ENCODE measurements at regions not wholly inside any gene's neighbourhood (a gene's known extent, or its start where the extent isn't known, plus 50 kb on each side); places are given as distances from the start of the nearest gene placed in this dataset.
A peak's percentile ranks its signal among the peaks of the same experiment; 100 is the strongest.

- H3K27me3 ChIP-seq (ENCODE audit: control insufficient read depth in 1 of 2, insufficient read depth in 2 of 2, low read length in 2 of 2), result no peaks in the 10 kb centered on the region
- WGBS, 2 donors, result 18 to 20% methylated on average over 3 of the region's 3 CpGs
- H3K27ac ChIP-seq (ENCODE audit: low read depth in 2 of 2, low read length in 1 of 2), result no peak overlapping the region
- no peaks in the 10 kb centered on the region for H3K9me3 ChIP-seq (ENCODE audit: control insufficient read depth in 2 of 2, insufficient read depth in 1 of 2, low read depth in 1 of 2, low read length in 1 of 2)
- H3K36me3 ChIP-seq (ENCODE audit: control insufficient read depth in 2 of 2, insufficient read depth in 2 of 2, low read length in 1 of 2), result no peaks in the 10 kb centered on the region
- H3K4me1 ChIP-seq (ENCODE audit: control insufficient read depth in 2 of 2, insufficient read depth in 2 of 2, low read length in 1 of 2), result no peaks in the 10 kb centered on the region
- H3K4me3 ChIP-seq (ENCODE audit: low read depth in 1 of 2, low read length in 2 of 2), result no peak overlapping the region
Observed at GRCh38 chr11:29293825-29294224, 723.0 kb downstream of the KCNA4 start.

- H3K27ac ChIP-seq (ENCODE audit: low read depth in 2 of 2, low read length in 1 of 2), result no peak overlapping the region
- WGBS, 2 donors, result 18 to 20% methylated on average over 2 of the region's 2 CpGs
- H3K4me1 ChIP-seq (ENCODE audit: control insufficient read depth in 2 of 2, insufficient read depth in 2 of 2, low read length in 1 of 2), result no peaks in the 10 kb centered on the region
Observed at GRCh38 chr11:29282088-29282487, 734.7 kb downstream of the KCNA4 start.

GRCh38 chr11:29281271-29281777 lies 735.5 kb downstream of the KCNA4 start:
- 52 to 62% methylated on average over 3 of the region's 3 CpGs for WGBS, 2 donors
- no peak overlapping the region for H3K4me3 ChIP-seq (ENCODE audit: low read depth in 1 of 2, low read length in 2 of 2)
- no peaks in the 10 kb centered on the region for H3K27me3 ChIP-seq (ENCODE audit: control insufficient read depth in 1 of 2, insufficient read depth in 2 of 2, low read length in 2 of 2)
- H3K4me1 ChIP-seq (ENCODE audit: control insufficient read depth in 2 of 2, insufficient read depth in 2 of 2, low read length in 1 of 2), result no peaks in the 10 kb centered on the region
- no peaks in the 10 kb centered on the region for H3K9me3 ChIP-seq (ENCODE audit: control insufficient read depth in 2 of 2, insufficient read depth in 1 of 2, low read depth in 1 of 2, low read length in 1 of 2)
- peak overlapping the region in 1 of 2 donors; percentile 2 for H3K27ac ChIP-seq (ENCODE audit: low read depth in 2 of 2, low read length in 1 of 2)
- H3K36me3 ChIP-seq (ENCODE audit: control insufficient read depth in 2 of 2, insufficient read depth in 2 of 2, low read length in 1 of 2), result no peaks in the 10 kb centered on the region

More at GRCh38 chr11:29282088-29282487, 734.7 kb downstream of the KCNA4 start:
- Histone ChIP-seq H3K4me3 (ENCODE audit: low read depth in 1 of 2, low read length in 2 of 2) (no peak overlapping the region), H3K9me3 (ENCODE audit: control insufficient read depth in 2 of 2, insufficient read depth in 1 of 2, low read depth in 1 of 2, low read length in 1 of 2) (no peaks in the 10 kb centered on the region), H3K27me3 (ENCODE audit: control insufficient read depth in 1 of 2, insufficient read depth in 2 of 2, low read length in 2 of 2) (no peaks in the 10 kb centered on the region), H3K36me3 (ENCODE audit: control insufficient read depth in 2 of 2, insufficient read depth in 2 of 2, low read length in 1 of 2) (no peaks in the 10 kb centered on the region)

GRCh38 chr11:29280452-29280851 lies 736.4 kb downstream of the KCNA4 start:
- 61 to 62% methylated on average over 2 of the region's 2 CpGs for WGBS, 2 donors
- Histone ChIP-seq H3K4me1 (ENCODE audit: control insufficient read depth in 2 of 2, insufficient read depth in 2 of 2, low read length in 1 of 2) (no peaks in the 10 kb centered on the region), H3K9me3 (ENCODE audit: control insufficient read depth in 2 of 2, insufficient read depth in 1 of 2, low read depth in 1 of 2, low read length in 1 of 2) (no peaks in the 10 kb centered on the region), H3K27ac (ENCODE audit: low read depth in 2 of 2, low read length in 1 of 2) (peak overlapping the region in 1 of 2 donors; percentile 15), H3K36me3 (ENCODE audit: control insufficient read depth in 2 of 2, insufficient read depth in 2 of 2, low read length in 1 of 2) (no peaks in the 10 kb centered on the region), H3K27me3 (ENCODE audit: control insufficient read depth in 1 of 2, insufficient read depth in 2 of 2, low read length in 2 of 2) (no peaks in the 10 kb centered on the region), H3K4me3 (ENCODE audit: low read depth in 1 of 2, low read length in 2 of 2) (no peak overlapping the region)

- H3K9me3 ChIP-seq (ENCODE audit: control insufficient read depth in 2 of 2, insufficient read depth in 1 of 2, low read depth in 1 of 2, low read length in 1 of 2), result no peaks in the 10 kb centered on the region
- WGBS, 2 donors, result 81 to 87% methylated on average over 2 of the region's 2 CpGs
- no peaks in the 10 kb centered on the region for H3K4me1 ChIP-seq (ENCODE audit: control insufficient read depth in 2 of 2, insufficient read depth in 2 of 2, low read length in 1 of 2)
- H3K36me3 ChIP-seq (ENCODE audit: control insufficient read depth in 2 of 2, insufficient read depth in 2 of 2, low read length in 1 of 2), result no peaks in the 10 kb centered on the region
- no peak overlapping the region for H3K27ac ChIP-seq (ENCODE audit: low read depth in 2 of 2, low read length in 1 of 2)
- H3K27me3 ChIP-seq (ENCODE audit: control insufficient read depth in 1 of 2, insufficient read depth in 2 of 2, low read length in 2 of 2), result no peaks in the 10 kb centered on the region
- H3K4me3 ChIP-seq (ENCODE audit: low read depth in 1 of 2, low read length in 2 of 2), result no peak overlapping the region
Observed at GRCh38 chr11:29279716-29280115, 737.1 kb downstream of the KCNA4 start.

- Histone ChIP-seq H3K4me1 (ENCODE audit: control insufficient read depth in 2 of 2, insufficient read depth in 2 of 2, low read length in 1 of 2) (no peaks in the 10 kb centered on the region), H3K4me3 (ENCODE audit: low read depth in 1 of 2, low read length in 2 of 2) (no peak overlapping the region), H3K27ac (ENCODE audit: low read depth in 2 of 2, low read length in 1 of 2) (no peak overlapping the region), H3K36me3 (ENCODE audit: control insufficient read depth in 2 of 2, insufficient read depth in 2 of 2, low read length in 1 of 2) (no peaks in the 10 kb centered on the region), H3K27me3 (ENCODE audit: control insufficient read depth in 1 of 2, insufficient read depth in 2 of 2, low read length in 2 of 2) (no peaks in the 10 kb centered on the region), H3K9me3 (ENCODE audit: control insufficient read depth in 2 of 2, insufficient read depth in 1 of 2, low read depth in 1 of 2, low read length in 1 of 2) (no peaks in the 10 kb centered on the region)
- WGBS, 2 donors, result 76% methylated on average over 5 of the region's 5 CpGs
Observed at GRCh38 chr11:29272019-29272654, 744.7 kb downstream of the KCNA4 start.

- no peaks in the 10 kb centered on the region for H3K9me3 ChIP-seq (ENCODE audit: control insufficient read depth in 2 of 2, insufficient read depth in 1 of 2, low read depth in 1 of 2, low read length in 1 of 2)
- 13 to 23% methylated on average over 1 of the region's 1 CpG for WGBS, 2 donors
- H3K4me1 ChIP-seq (ENCODE audit: control insufficient read depth in 2 of 2, insufficient read depth in 2 of 2, low read length in 1 of 2), result no peaks in the 10 kb centered on the region
- H3K27ac ChIP-seq (ENCODE audit: low read depth in 2 of 2, low read length in 1 of 2), result no peak overlapping the region
- no peaks in the 10 kb centered on the region for H3K27me3 ChIP-seq (ENCODE audit: control insufficient read depth in 1 of 2, insufficient read depth in 2 of 2, low read length in 2 of 2)
- H3K36me3 ChIP-seq (ENCODE audit: control insufficient read depth in 2 of 2, insufficient read depth in 2 of 2, low read length in 1 of 2), result no peaks in the 10 kb centered on the region
- no peak overlapping the region for H3K4me3 ChIP-seq (ENCODE audit: low read depth in 1 of 2, low read length in 2 of 2)
Observed at GRCh38 chr11:29271616-29272015, 745.2 kb downstream of the KCNA4 start.

- Histone ChIP-seq H3K4me1 (ENCODE audit: control insufficient read depth in 2 of 2, insufficient read depth in 2 of 2, low read length in 1 of 2) (no peaks in the 10 kb centered on the region), H3K36me3 (ENCODE audit: control insufficient read depth in 2 of 2, insufficient read depth in 2 of 2, low read length in 1 of 2) (no peaks in the 10 kb centered on the region), H3K4me3 (ENCODE audit: low read depth in 1 of 2, low read length in 2 of 2) (no peak overlapping the region), H3K9me3 (ENCODE audit: control insufficient read depth in 2 of 2, insufficient read depth in 1 of 2, low read depth in 1 of 2, low read length in 1 of 2) (no peaks in the 10 kb centered on the region), H3K27ac (ENCODE audit: low read depth in 2 of 2, low read length in 1 of 2) (no peak overlapping the region), H3K27me3 (ENCODE audit: control insufficient read depth in 1 of 2, insufficient read depth in 2 of 2, low read length in 2 of 2) (no peaks in the 10 kb centered on the region)
- 73 to 89% methylated on average over 2 of the region's 2 CpGs for WGBS, 2 donors
Observed at GRCh38 chr11:29268733-29269132, 748.1 kb downstream of the KCNA4 start.

- Histone ChIP-seq H3K4me1 (ENCODE audit: control insufficient read depth in 2 of 2, insufficient read depth in 2 of 2, low read length in 1 of 2) (no peaks in the 10 kb centered on the region), H3K9me3 (ENCODE audit: control insufficient read depth in 2 of 2, insufficient read depth in 1 of 2, low read depth in 1 of 2, low read length in 1 of 2) (peaks cover 0 to 3% of the 10 kb centered on the region in 2 donors), H3K36me3 (ENCODE audit: control insufficient read depth in 2 of 2, insufficient read depth in 2 of 2, low read length in 1 of 2) (no peaks in the 10 kb centered on the region), H3K4me3 (ENCODE audit: low read depth in 1 of 2, low read length in 2 of 2) (no peak overlapping the region), H3K27me3 (ENCODE audit: control insufficient read depth in 1 of 2, insufficient read depth in 2 of 2, low read length in 2 of 2) (no peaks in the 10 kb centered on the region), H3K27ac (ENCODE audit: low read depth in 2 of 2, low read length in 1 of 2) (no peak overlapping the region)
- WGBS, 2 donors, result 64 to 68% methylated on average over 3 of the region's 3 CpGs
Observed at GRCh38 chr11:29265792-29266191, 751.0 kb downstream of the KCNA4 start.

- Histone ChIP-seq H3K27ac (ENCODE audit: low read depth in 2 of 2, low read length in 1 of 2) (no peak overlapping the region), H3K4me3 (ENCODE audit: low read depth in 1 of 2, low read length in 2 of 2) (no peak overlapping the region), H3K27me3 (ENCODE audit: control insufficient read depth in 1 of 2, insufficient read depth in 2 of 2, low read length in 2 of 2) (no peaks in the 10 kb centered on the region), H3K9me3 (ENCODE audit: control insufficient read depth in 2 of 2, insufficient read depth in 1 of 2, low read depth in 1 of 2, low read length in 1 of 2) (peaks cover 0 to 3% of the 10 kb centered on the region in 2 donors), H3K4me1 (ENCODE audit: control insufficient read depth in 2 of 2, insufficient read depth in 2 of 2, low read length in 1 of 2) (no peaks in the 10 kb centered on the region), H3K36me3 (ENCODE audit: control insufficient read depth in 2 of 2, insufficient read depth in 2 of 2, low read length in 1 of 2) (no peaks in the 10 kb centered on the region)
Observed at GRCh38 chr11:29265381-29265780, 751.4 kb downstream of the KCNA4 start.

All from esophagus (tissue), 2 donors.